NB4 (cell line): ENCODE measurements at regions not wholly inside any gene's neighbourhood (a gene's known extent, or its start where the extent isn't known, plus 50 kb on each side); places are given as distances from the start of the nearest gene placed in this dataset.

Experiments
- CTCF ChIP-seq: IDR thresholded peaks from one replicate; pipeline ENCODE4 v1.5.1; 2012; ENCODE audit warnings: low read depth, low read length
- MAX ChIP-seq: IDR thresholded peaks from 2 replicates; pipeline ENCODE4 v1.6.1; 2011; ENCODE audit warnings: low read depth, low read length
- POLR2A ChIP-seq: IDR thresholded peaks from 2 replicates; pipeline ENCODE4 v1.6.1; 2011; ENCODE audit warnings: mild to moderate bottlenecking; ENCODE audit not compliant: insufficient read length; ENCODE audit errors: extremely low read depth

GRCh38 chr4:116733370-116733769 lies 352.0 kb downstream of the TRAM1L1 start:
- TF ChIP-seq CTCF (no peak), POLR2A (no peak), MAX (no peak)
